Neural progenitor cell (in vitro differentiated cells): ENCODE measurements at regions not wholly inside any gene's neighbourhood (a gene's known extent, or its start where the extent isn't known, plus 50 kb on each side); places are given as distances from the start of the nearest gene placed in this dataset.

Experiments used
- DNase-seq: peaks from one replicate; pipeline ENCODE4 v3.0.0-alpha.2; 2016; ENCODE audit warnings: low spot score
- H2AFZ ChIP-seq: fragments of 200-600 bp; sonication (generic); replicated peaks from 2 replicates; pipeline ENCODE4 v1.6.1; 2016; ENCODE audit warnings: antibody characterized with exemption
- H3F3A ChIP-seq: fragments of 200-600 bp; sonication (generic); 2 replicates; pipeline ENCODE4 v1.6.1; 2016; ENCODE audit warnings: antibody characterized with exemption, low read depth
- H3K27ac ChIP-seq: fragments of 200-600 bp; sonication (generic); 2 replicates; pipeline ENCODE4 v1.5.1; 2016; ENCODE audit warnings: mild to moderate bottlenecking
- H3K27me3 ChIP-seq: fragments of 200-600 bp; sonication (generic); 2 replicates; pipeline ENCODE4 v1.6.1; 2016; ENCODE audit warnings: mild to moderate bottlenecking, moderate library complexity
- H3K36me3 ChIP-seq: fragments of 200-600 bp; sonication (generic); 2 replicates; pipeline ENCODE4 v1.5.1; 2016
- H3K4me1 ChIP-seq: fragments of 200-600 bp; sonication (generic); 2 replicates; pipeline ENCODE4 v1.6.1; 2016; ENCODE audit warnings: mixed run types
- H3K4me2 ChIP-seq: fragments of 200-600 bp; sonication (generic); 2 replicates; pipeline ENCODE4 v1.6.1; 2016
- H3K4me3 ChIP-seq: fragments of 200-600 bp; sonication (generic); 2 replicates; pipeline ENCODE4 v1.5.1; 2016
- H3K79me2 ChIP-seq: fragments of 200-600 bp; sonication (generic); 2 replicates; pipeline ENCODE4 v1.6.1; 2016; ENCODE audit warnings: low read depth
- H3K9ac ChIP-seq: fragments of 200-600 bp; sonication (generic); 2 replicates; pipeline ENCODE4 v1.6.1; 2016
- H3K9me3 ChIP-seq: fragments of 200-600 bp; sonication (generic); 2 replicates; pipeline ENCODE4 v1.5.1; 2016; ENCODE audit warnings: low read depth
- H4K20me1 ChIP-seq: fragments of 200-600 bp; sonication (generic); 2 replicates; pipeline ENCODE4 v1.6.1; 2016; ENCODE audit warnings: low read depth
- H3K27ac Mint-ChIP-seq: 3 replicates; pipeline ENCODE4 v1.8.0; 2021; ENCODE audit warnings: mixed read lengths
- H3K27me3 Mint-ChIP-seq: 2 replicates; pipeline ENCODE4 v1.8.0; 2022; ENCODE audit warnings: low read depth, mild to moderate bottlenecking, inconsistent platforms, moderate library complexity, mixed read lengths; ENCODE audit not compliant: insufficient read depth
- H3K36me3 Mint-ChIP-seq: 3 replicates; pipeline ENCODE4 v1.8.0; 2021; ENCODE audit warnings: mixed read lengths
- H3K4me1 Mint-ChIP-seq: 3 replicates; pipeline ENCODE4 v1.8.0; 2021; ENCODE audit warnings: mixed read lengths
- H3K4me3 Mint-ChIP-seq: 3 replicates; pipeline ENCODE4 v1.8.0; 2021; ENCODE audit warnings: mild to moderate bottlenecking, moderate library complexity, mixed read lengths
- H3K9me3 Mint-ChIP-seq: 3 replicates; pipeline ENCODE4 v1.8.0; 2020; ENCODE audit warnings: mixed read lengths
- EZH2 ChIP-seq: fragments of 200-600 bp; sonication (generic); IDR thresholded peaks from 2 replicates; pipeline ENCODE4 v1.6.1; 2017; ENCODE audit warnings: antibody characterized with exemption, mild to moderate bottlenecking, moderate library complexity
- EZH2phosphoT487 ChIP-seq: fragments of 200-600 bp; sonication (generic); IDR thresholded peaks from 2 replicates; pipeline ENCODE4 v1.6.1; 2017; ENCODE audit warnings: antibody characterized with exemption
- TF ChIP-seq, protein P1 (sequence below): fragments of 200-600 bp; sonication (generic); IDR thresholded peaks from 2 replicates; pipeline ENCODE4 v1.5.1; 2017; ENCODE audit warnings: antibody characterized with exemption, mild to moderate bottlenecking

DNA sequence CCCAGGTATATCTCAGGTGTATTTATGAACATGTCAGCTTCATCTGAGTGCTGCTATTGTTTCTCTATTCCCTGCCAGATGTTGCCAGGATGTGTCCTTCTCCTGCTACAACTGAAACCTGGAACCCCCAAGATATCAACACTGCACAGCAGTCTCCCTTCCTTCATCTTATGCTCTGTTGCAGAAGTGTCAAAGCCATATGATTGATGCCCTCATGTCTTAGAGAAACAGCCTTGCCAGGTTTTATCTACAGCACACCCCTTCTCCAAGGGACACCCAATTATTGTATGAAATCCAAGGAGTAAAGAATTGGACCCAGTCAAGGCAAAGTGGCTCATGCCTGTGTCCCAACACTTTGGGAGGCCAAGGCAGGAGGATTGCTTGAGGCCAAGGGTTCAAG lies 60.5 kb upstream of the GHITM start:
- no peak overlapping the region for H2AFZ ChIP-seq
- H3K9ac ChIP-seq = no peak overlapping the region
- no peaks in the 10 kb centered on the region for H3K9me3 ChIP-seq
- H3K36me3 Mint-ChIP-seq = no peaks in the 10 kb centered on the region
- no peaks in the 10 kb centered on the region for H3K9me3 Mint-ChIP-seq
- H3K4me3 ChIP-seq = no peak overlapping the region
- no peak overlapping the region for H3K4me3 Mint-ChIP-seq
- no peak overlapping the region for H3K27ac ChIP-seq
- no peaks in the 10 kb centered on the region for H3F3A ChIP-seq
- H3K4me1 ChIP-seq = no peaks in the 10 kb centered on the region
- DNase-seq = no peak
- H4K20me1 ChIP-seq = no peaks in the 10 kb centered on the region
- TF ChIP-seq EZH2 (no peak), EZH2phosphoT487 (no peak)
- TF ChIP-seq, protein P1, sequence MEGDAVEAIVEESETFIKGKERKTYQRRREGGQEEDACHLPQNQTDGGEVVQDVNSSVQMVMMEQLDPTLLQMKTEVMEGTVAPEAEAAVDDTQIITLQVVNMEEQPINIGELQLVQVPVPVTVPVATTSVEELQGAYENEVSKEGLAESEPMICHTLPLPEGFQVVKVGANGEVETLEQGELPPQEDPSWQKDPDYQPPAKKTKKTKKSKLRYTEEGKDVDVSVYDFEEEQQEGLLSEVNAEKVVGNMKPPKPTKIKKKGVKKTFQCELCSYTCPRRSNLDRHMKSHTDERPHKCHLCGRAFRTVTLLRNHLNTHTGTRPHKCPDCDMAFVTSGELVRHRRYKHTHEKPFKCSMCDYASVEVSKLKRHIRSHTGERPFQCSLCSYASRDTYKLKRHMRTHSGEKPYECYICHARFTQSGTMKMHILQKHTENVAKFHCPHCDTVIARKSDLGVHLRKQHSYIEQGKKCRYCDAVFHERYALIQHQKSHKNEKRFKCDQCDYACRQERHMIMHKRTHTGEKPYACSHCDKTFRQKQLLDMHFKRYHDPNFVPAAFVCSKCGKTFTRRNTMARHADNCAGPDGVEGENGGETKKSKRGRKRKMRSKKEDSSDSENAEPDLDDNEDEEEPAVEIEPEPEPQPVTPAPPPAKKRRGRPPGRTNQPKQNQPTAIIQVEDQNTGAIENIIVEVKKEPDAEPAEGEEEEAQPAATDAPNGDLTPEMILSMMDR = no peak
- H3K27ac Mint-ChIP-seq = no peak overlapping the region
- no peaks in the 10 kb centered on the region for H3K27me3 ChIP-seq
- H3K79me2 ChIP-seq = no peaks in the 10 kb centered on the region
- H3K27me3 Mint-ChIP-seq = no peaks in the 10 kb centered on the region
- H3K4me1 Mint-ChIP-seq = no peaks in the 10 kb centered on the region
- H3K4me2 ChIP-seq = no peak overlapping the region
- H3K36me3 ChIP-seq = no peaks in the 10 kb centered on the region

DNA sequence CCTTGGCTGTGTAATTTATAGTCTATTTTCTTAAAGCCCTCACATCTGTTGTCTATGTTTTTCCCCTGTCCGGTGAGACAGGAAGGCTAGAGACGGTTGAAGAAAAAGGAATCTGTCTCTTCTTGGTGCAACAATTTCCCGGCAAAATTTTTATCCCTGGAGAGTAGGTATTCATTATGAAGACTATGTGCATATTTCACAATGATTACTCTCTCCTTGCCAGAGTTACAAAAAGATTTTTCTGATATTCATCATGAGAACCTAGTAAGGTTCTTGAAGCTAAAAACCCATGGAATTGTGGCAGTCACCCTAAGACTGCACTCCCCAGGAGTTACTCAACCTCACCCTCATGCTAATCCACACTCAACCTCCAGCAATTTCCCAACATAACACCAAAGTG lies 55.0 kb upstream of the GHITM start:
- Histone ChIP-seq H4K20me1 (no peaks in the 10 kb centered on the region), H3K4me1 (no peaks in the 10 kb centered on the region), H3K4me3 (no peak overlapping the region), H3K27me3 (no peaks in the 10 kb centered on the region), H3F3A (no peaks in the 10 kb centered on the region), H3K9ac (no peak overlapping the region), H3K36me3 (no peaks in the 10 kb centered on the region), H3K4me2 (no peak overlapping the region), H2AFZ (no peak overlapping the region), H3K27ac (no peak overlapping the region), H3K9me3 (no peaks in the 10 kb centered on the region), H3K79me2 (no peaks in the 10 kb centered on the region)
- Mint-ChIP-seq H3K27me3 (no peaks in the 10 kb centered on the region), H3K4me3 (no peak overlapping the region), H3K9me3 (no peaks in the 10 kb centered on the region), H3K4me1 (no peaks in the 10 kb centered on the region), H3K36me3 (no peaks in the 10 kb centered on the region), H3K27ac (no peak overlapping the region)
- no peak for DNase-seq
- TF ChIP-seq EZH2 = no peak
- TF ChIP-seq, protein P1 = no peak
- no peak for TF ChIP-seq EZH2phosphoT487

DNA sequence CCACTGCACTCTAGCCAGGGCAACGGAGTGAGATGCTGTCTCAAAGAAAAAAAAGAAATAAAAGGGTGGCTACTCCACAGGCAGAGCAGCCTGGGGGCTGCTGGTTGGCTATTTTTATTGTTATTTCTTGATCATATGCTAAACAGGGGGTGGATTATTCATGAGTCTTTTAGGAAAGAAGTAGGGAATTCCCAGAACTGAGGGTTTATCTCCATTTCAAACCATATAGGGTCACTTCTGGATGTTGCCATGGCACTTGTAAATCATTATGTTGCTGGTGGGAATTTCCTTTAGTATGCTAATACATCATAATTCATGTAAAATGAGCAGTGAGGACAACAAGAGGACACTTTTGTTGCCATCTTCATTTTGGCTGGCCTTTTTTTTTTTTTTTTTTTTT lies 52.1 kb upstream of the GHITM start:
- Histone ChIP-seq H3K9ac (no peak overlapping the region), H3K4me2 (no peak overlapping the region), H3K4me1 (no peaks in the 10 kb centered on the region), H3F3A (no peaks in the 10 kb centered on the region), H4K20me1 (no peaks in the 10 kb centered on the region), H3K27ac (no peak overlapping the region), H3K9me3 (no peaks in the 10 kb centered on the region), H3K4me3 (no peak overlapping the region), H2AFZ (no peak overlapping the region), H3K27me3 (no peaks in the 10 kb centered on the region), H3K79me2 (no peaks in the 10 kb centered on the region), H3K36me3 (no peaks in the 10 kb centered on the region)
- no peak for TF ChIP-seq EZH2phosphoT487
- TF ChIP-seq, protein P1 = no peak
- Mint-ChIP-seq H3K27ac (no peak overlapping the region), H3K36me3 (no peaks in the 10 kb centered on the region), H3K4me3 (no peak overlapping the region), H3K27me3 (no peaks in the 10 kb centered on the region), H3K9me3 (no peaks in the 10 kb centered on the region), H3K4me1 (no peaks in the 10 kb centered on the region)
- DNase-seq = no peak

DNA sequence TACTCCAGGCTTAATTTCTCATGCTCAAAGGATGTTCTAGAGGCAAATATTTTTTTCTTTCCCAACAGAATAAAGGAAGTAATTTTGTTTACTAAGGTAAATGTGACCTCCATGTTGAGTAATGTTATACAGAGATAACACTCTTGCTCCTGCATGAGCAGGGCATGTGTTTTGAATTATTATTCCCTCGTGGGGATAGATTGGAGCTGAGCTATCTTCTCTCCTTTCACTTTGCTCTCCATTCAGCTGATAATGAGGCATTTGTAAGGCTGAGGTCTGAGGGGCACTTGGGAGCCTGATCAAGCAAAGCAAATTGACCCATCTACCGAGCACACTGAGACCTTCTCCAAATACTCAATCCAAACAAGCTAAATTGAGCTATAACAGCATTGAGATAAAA lies 50.7 kb upstream of the GHITM start:
- Histone ChIP-seq H3K27ac (no peak overlapping the region), H4K20me1 (no peaks in the 10 kb centered on the region), H3K36me3 (no peaks in the 10 kb centered on the region), H3K4me2 (no peak overlapping the region), H3K4me1 (no peaks in the 10 kb centered on the region), H3K9ac (no peak overlapping the region), H3K4me3 (no peak overlapping the region), H3F3A (no peaks in the 10 kb centered on the region), H2AFZ (no peak overlapping the region), H3K79me2 (no peaks in the 10 kb centered on the region), H3K27me3 (no peaks in the 10 kb centered on the region), H3K9me3 (no peaks in the 10 kb centered on the region)
- Mint-ChIP-seq H3K4me3 (no peak overlapping the region), H3K36me3 (no peaks in the 10 kb centered on the region), H3K27me3 (peaks cover 3% of the 10 kb centered on the region), H3K27ac (no peak overlapping the region), H3K4me1 (no peaks in the 10 kb centered on the region), H3K9me3 (no peaks in the 10 kb centered on the region)
- DNase-seq = no peak
- TF ChIP-seq, protein P1 = no peak
- no peak for TF ChIP-seq EZH2
- TF ChIP-seq EZH2phosphoT487 = no peak
